HEK293 (cell line): ENCODE measurements at regions not wholly inside any gene's neighbourhood (a gene's known extent, or its start where the extent isn't known, plus 50 kb on each side); places are given as distances from the start of the nearest gene placed in this dataset.

Source experiments
- HOXC10 ChIP-seq: sonication (generic); formaldehyde crosslinking; IDR thresholded peaks from 2 replicates; pipeline ENCODE4 v1.8.1; 2023; ENCODE audit warnings: mild to moderate bottlenecking, missing genetic modification reagents
- KLF10 ChIP-seq: fragments of 450-650 bp; IDR thresholded peaks from 2 replicates; pipeline ENCODE4 v1.5.1; 2018; ENCODE audit warnings: missing biosample characterization, mild to moderate bottlenecking, missing genetic modification characterization
- ZNF133 ChIP-seq: fragments of 450-650 bp; formaldehyde crosslinking; IDR thresholded peaks from 2 replicates; pipeline ENCODE4 v1.5.1; 2016; ENCODE audit warnings: missing biosample characterization, missing genetic modification characterization
- ZNF16 ChIP-seq: fragments of 450-650 bp; formaldehyde crosslinking; IDR thresholded peaks from 2 replicates; pipeline ENCODE4 v1.5.1; 2016; ENCODE audit warnings: low read depth, missing biosample characterization, missing genetic modification characterization
- ZNF423 ChIP-seq: fragments of 450-650 bp; formaldehyde crosslinking; IDR thresholded peaks from 2 replicates; pipeline ENCODE4 v1.5.1; 2016; ENCODE audit warnings: missing biosample characterization, missing genetic modification characterization
- ZNF510 ChIP-seq: fragments of 450-650 bp; formaldehyde crosslinking; IDR thresholded peaks from 2 replicates; pipeline ENCODE4 v1.5.1; 2018; ENCODE audit warnings: mild to moderate bottlenecking, missing genetic modification characterization, missing biosample characterization; ENCODE audit not compliant: insufficient replicate concordance
- TF ChIP-seq, protein P1 (sequence below): fragments of 450-650 bp; formaldehyde crosslinking; conservative IDR thresholded peaks from 2 replicates; pipeline ENCODE4 v1.5.1; 2016; ENCODE audit warnings: low read depth, missing biosample characterization, missing genetic modification characterization
- TF ChIP-seq, protein P2 (sequence below): fragments of 450-650 bp; formaldehyde crosslinking; IDR thresholded peaks from 2 replicates; pipeline ENCODE4 v1.5.1; 2016; ENCODE audit warnings: missing biosample characterization, missing genetic modification characterization

DNA sequence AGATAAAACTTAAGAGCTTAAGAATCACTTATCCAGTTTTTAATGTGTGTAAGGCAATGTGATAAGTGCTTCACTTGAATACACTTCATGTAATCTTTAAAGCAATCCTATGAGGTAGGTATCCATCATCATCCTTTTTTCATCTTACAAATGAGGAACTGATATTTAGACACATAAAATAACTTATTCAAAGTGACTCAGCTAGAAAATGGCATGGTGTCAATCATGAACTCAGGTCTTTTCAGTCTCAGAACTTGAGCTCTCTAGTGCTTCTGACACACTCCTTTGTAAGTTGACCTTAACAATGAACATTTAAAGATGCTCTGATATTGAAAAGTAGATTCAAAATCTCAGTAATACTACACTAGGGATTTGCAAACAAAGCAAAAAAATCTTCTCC is 224.8 kb upstream of the TEX13C start:
- TF ChIP-seq, protein P1, sequence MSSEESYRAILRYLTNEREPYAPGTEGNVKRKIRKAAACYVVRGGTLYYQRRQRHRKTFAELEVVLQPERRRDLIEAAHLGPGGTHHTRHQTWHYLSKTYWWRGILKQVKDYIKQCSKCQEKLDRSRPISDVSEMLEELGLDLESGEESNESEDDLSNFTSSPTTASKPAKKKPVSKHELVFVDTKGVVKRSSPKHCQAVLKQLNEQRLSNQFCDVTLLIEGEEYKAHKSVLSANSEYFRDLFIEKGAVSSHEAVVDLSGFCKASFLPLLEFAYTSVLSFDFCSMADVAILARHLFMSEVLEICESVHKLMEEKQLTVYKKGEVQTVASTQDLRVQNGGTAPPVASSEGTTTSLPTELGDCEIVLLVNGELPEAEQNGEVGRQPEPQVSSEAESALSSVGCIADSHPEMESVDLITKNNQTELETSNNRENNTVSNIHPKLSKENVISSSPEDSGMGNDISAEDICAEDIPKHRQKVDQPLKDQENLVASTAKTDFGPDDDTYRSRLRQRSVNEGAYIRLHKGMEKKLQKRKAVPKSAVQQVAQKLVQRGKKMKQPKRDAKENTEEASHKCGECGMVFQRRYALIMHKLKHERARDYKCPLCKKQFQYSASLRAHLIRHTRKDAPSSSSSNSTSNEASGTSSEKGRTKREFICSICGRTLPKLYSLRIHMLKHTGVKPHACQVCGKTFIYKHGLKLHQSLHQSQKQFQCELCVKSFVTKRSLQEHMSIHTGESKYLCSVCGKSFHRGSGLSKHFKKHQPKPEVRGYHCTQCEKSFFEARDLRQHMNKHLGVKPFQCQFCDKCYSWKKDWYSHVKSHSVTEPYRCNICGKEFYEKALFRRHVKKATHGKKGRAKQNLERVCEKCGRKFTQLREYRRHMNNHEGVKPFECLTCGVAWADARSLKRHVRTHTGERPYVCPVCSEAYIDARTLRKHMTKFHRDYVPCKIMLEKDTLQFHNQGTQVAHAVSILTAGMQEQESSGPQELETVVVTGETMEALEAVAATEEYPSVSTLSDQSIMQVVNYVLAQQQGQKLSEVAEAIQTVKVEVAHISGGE (tag by site-specific recombination) = no peak
- TF ChIP-seq ZNF16 (tag by site-specific recombination) (no peak), KLF10 (tag by site-specific recombination) (no peak), ZNF423 (no peak), ZNF510 (tag by site-specific recombination) (no peak), HOXC10 (CRISPR knock-in tag) (no peak), ZNF133 (tag by site-specific recombination) (no peak)
- TF ChIP-seq, protein P2, sequence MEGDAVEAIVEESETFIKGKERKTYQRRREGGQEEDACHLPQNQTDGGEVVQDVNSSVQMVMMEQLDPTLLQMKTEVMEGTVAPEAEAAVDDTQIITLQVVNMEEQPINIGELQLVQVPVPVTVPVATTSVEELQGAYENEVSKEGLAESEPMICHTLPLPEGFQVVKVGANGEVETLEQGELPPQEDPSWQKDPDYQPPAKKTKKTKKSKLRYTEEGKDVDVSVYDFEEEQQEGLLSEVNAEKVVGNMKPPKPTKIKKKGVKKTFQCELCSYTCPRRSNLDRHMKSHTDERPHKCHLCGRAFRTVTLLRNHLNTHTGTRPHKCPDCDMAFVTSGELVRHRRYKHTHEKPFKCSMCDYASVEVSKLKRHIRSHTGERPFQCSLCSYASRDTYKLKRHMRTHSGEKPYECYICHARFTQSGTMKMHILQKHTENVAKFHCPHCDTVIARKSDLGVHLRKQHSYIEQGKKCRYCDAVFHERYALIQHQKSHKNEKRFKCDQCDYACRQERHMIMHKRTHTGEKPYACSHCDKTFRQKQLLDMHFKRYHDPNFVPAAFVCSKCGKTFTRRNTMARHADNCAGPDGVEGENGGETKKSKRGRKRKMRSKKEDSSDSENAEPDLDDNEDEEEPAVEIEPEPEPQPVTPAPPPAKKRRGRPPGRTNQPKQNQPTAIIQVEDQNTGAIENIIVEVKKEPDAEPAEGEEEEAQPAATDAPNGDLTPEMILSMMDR (tag by site-specific recombination) = no peak
